ENCODE measurements at regions not wholly inside any gene's neighbourhood (a gene's known extent, or its start where the extent isn't known, plus 50 kb on each side); places are given as distances from the start of the nearest gene placed in this dataset.
"Not testable (repeated sequence)": the region's sequence is repeated elsewhere in the genome, so short reads cannot be mapped to it uniquely, and the experiment has no call there.

DNA sequence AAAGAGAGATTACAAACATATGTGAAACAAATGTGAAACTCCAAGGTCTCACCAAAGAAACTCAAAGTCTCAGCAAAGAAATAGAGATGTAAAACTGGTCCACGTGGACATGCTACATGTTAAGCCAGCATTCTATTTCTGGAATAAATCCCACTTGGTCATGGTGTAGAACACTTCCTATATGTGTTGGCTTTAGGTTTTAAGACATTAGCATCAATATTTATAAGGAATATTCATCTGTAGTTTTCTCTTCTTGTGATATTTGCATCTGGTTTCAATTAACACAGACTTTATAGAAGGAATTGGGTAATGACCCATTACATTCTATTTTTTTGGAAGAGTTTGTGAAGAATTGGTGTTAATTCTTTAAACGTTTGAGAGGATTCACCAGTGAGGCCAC is 133.1 kb downstream of the COPS8 start:
- DNase-seq = no peak

DNA sequence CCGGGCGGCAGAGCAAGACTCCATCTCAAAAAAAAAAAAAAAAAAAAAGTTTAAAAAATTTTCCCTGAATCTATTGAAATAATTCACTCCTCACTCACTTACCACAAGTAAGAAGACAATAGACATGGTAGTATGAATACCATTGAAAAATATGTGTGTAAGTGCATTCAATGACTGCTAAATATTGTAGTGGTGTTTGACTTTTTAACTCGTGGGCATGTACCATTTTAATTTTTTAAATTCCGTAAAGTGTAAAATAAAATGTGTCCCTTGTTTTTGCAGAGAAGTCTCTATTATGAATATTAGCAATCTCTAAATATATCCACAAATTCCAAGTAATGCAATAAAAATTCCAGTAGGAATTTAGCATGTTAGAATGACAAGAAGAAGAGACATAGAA is 134.1 kb downstream of the COPS8 start:
- no peak for DNase-seq

DNA sequence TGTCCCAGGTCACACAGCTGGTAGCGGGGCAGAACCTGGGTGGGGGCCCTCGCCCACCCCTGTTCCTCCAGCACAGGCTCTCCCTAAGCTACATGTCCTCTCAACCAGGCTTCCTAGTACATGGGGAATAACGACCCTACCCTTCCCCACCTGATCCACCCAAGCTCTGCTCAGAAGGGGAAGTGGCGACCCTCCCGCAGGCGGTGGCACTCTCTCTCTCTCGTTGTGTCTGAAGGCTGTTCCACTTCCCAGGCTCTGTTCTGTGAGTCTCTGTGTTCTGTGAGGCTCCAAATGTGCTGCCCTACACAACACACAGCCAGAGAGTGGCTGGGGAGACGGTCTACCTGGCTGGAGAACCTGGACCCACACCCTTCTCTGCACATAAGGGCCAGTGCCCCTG is 135.8 kb downstream of the COPS8 start:
- no peak for DNase-seq

DNA sequence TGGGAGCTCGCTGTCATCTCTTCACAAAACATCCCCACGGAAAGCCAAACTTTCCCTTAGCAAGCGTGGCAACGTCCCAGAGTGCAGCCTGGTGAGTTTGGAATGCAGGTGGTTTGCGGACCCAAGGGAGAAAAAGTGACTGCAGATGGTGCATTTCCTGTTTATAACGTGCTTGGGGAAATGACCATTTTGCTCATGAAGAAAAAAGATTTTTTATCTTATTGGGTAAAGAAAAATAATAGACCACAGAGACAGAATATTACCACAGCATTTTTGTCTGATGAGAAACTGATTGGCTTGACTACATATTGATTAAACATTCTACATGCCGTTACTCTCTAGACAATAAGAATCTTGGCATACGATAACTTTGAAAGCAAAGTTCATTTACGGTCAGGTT is 136.5 kb downstream of the COPS8 start:
- DNase-seq = no peak

DNA sequence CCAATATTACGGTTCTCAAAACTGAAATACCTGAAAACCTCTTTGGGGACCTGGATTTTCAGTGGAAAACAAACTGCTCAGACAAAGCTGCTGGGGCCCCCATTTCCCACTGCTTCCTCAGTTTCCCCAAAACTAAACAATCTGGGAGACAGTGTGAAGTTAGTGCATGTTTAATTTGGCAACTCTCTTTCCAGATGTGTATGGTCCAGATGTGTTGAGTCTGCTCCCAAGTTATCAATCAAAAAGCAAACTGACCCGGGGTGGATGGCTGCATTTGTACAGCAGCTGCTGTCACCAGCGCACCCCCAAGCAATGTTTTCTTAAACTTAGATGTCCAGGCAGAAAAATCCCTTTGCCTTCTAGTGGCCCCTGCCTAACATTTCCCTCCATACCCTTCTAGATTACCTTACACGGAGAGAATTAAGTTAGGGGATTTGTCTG is 136.9 kb downstream of the COPS8 start:
- no peak for DNase-seq

DNA sequence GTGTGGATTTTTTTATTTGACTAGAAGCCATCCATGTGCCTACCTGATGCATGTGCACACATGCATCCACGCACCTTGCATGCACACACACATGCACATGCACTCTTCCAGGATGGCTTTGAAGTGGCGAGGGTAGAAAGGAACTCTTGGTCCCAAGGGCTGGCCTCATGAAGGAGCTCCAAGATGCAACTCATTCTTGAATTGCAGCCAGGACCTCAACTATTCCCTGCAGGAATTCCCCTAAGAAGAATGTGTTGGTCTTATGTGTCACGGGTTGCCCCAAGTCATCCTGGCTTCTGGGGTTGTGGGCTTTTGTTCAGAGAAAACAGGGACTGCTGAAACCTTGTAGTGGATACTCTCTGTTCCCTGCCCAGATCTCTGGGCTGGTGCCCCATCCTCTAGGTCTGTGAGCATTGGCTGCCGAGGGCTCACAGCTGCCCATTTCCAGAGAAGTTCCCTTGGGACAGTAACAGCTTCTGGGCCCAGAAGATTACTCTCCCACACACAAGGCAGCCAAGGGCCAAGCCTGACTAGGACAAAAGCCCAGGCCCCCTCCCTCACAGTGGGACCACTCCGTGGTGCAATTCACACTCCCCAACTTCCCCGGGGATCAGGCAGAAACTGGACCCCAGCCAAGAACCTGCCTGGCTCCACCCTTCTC is 137.6 kb downstream of the COPS8 start:
- DNase-seq = no peak

DNA sequence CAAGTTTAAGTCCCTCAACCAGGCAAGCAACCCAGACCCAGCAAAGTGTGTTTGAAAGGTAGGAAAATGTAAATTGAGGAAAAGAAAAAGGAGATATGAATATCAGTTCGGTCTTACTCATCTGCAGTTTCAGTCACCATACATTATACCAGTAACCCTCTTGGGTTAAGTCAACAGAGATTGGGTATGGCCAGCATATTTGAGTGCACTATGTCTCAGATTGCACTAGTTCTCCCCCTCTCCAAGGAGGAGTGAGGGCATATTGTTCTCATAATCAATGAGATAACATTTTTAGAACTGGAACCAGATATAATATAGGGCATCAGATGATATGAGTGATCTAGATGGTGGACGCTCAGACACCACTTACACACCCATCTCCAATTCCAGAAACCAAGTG is 141.5 kb downstream of the COPS8 start:
- DNase-seq = no peak

DNA sequence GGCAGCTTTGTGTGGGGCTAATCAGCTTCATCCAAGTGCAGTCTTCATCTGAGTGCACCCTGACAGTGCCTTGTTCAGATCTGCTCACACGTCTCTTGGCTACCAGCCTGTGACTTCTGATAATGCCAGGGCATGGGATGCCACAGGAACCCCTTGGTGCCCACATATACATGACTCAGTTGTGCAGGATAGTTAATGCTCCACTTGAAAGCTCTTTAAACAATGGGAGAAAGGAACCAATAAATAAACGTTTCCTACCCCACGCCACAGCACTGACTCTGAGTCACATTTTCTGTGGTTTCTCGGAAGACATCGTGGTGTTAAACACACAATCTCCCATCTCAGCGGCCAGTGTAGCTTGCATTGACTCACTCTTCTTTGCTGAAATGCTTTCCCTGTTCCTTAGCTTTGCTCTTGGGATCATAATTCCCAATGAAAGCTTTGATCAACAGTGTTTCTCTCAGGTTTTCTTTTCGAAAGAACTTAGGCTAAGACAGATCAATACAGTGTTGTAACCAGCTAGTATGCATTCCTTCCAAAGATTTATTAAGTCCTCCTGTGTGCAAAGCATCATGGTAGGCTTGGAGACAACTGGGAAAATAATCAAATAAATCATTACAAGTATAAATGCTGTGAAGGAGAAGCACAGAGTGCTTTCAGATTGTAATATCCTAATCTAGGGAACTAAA is 142.0 kb downstream of the COPS8 start:
- DNase-seq = no peak

DNA sequence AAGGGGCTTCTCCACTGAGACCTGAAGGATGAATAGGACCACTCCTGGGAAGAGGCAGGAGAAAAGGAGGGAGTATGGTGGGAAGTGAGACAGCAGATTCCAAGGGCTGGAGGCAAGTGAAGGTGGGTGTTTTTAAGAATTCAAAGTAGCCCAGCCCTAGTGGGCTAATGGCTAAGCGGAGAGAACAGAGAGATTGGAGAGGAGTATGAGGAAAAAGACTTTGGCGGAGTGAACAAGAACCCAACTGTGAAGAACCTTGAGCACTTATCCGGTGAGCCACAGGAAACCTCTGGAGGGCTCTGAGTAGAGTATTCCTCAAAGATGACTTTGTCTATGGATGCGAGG is 142.6 kb downstream of the COPS8 start:
- no peak for DNase-seq

DNA sequence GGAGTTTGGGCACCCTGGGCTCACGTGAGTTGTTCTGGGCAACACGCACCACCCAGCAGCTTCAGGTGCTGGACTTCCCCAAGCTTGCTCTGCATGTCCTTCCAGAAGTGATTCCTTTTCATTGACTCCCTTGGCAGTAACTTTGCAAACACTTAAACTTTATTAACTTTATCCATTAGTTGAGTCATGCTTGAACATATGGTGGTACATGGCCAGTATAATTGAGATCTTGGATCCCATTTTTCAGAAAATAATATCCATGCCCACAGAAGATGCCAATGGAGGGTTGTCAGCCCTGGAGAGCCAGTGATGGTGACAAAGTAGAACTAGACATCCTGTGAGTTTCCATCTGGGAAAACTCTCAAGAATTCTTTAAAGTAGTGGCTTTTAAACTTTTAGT is 144.2 kb downstream of the COPS8 start:
- no peak for DNase-seq

DNA sequence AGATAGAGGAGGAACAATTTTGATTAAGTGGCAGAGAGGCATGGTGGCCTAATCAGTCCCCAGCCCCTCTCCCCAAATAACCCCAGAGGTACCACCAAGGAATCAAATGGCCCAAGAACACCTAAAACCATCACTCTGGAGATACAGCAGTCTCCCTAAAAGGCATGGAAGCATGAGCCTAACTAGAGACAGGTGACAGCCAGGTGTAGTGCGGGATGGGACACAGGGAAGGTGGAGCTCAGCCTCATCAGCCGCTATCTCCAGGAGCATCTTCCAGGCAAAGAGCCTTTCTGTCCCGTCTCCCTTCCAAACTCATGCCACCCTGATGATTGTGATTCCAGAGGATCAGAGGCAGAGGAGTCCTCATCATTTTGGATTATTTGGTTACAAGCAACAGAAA is 144.7 kb downstream of the COPS8 start:
- no peak for DNase-seq

DNA sequence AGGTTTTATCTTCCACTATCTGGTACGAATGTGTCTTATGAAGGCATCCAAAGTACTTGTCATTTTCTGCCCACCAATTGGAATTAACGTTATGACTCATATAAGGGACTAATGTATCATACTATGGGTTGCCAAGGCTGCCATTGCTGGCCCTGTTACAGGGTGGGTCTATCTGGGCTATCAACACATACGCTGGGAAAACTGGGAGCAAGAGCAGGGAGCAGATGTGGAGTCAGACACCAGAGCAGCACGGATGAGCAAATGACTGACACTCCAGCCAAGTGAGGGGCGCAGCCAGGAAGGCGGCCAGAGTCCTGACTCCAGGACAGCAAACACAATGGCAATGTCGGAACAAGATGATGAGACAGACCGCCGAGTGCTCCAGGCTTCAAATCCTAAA is 145.9 kb downstream of the COPS8 start:
- no peak for DNase-seq

DNA sequence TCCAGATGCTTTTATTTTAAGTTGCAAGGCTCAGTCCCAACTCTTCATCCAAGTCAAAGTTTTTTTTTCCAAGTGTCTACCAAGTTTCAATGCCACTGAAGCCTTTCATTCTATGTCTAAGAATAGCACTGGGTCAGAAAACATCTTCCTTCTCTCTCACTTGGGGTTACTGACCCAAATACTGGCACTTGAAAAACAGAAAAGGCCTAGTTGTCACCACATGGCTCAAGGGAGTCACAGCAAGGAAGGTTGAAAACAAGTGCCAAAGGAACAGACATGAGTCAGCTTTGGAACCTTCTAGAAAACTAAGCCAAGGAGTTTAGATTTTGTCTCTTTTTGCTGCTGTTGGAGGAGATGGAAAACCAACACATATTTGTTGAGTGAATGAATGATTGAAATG is 146.5 kb downstream of the COPS8 start:
- DNase-seq = no peak

DNA sequence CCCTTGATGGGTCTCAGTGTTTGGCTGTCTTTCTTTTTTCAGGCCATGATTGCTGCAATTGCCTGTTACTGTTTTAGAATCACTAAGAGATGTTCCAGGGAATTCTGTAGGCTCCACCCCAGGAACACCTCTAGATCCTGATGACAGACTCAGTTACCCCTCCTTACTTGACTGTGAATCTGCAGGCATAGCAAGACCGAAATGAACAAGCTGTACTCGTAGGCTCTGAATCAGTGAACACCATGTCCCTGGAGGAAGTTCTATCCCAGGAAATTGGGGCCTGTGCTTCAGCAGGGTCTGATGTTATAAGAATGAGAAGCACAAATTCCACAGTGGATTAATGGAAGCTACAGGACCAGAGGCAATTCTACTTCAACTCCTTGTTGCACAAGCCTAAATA is 148.6 kb downstream of the COPS8 start:
- no peak for DNase-seq

DNA sequence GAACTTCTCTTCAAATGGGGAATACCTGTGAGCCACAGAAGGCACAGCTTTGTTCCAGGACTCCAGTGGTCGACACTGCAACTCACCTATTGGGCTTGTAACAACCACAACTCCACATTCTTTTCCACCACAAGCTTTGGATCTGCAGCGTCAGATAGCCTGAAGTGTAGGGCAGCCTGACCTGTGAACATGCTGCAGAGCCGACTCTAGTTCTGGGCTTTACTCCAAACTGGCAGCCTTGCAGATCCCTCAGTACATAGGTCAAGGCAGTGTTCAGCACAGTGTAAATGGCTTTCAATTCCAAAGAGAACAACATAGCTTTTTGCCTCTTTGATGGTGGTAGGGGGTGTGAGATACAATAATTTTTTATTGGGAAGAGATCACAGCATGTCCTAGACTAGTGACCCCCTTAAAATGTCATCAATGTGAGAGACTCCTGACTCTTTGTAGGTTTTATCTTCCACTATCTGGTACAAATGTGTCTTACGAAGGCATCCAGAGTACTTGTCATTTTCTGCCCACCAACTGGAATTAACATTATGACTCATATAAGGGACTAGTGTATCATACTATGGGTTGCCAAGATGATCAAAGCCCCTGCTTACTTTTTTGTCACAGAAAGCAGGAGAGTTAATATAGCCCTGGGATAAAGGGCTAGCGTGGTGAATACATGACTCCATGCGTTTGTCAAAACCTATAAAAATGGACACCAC is 149.8 kb downstream of the COPS8 start:
- no peak for DNase-seq

DNA sequence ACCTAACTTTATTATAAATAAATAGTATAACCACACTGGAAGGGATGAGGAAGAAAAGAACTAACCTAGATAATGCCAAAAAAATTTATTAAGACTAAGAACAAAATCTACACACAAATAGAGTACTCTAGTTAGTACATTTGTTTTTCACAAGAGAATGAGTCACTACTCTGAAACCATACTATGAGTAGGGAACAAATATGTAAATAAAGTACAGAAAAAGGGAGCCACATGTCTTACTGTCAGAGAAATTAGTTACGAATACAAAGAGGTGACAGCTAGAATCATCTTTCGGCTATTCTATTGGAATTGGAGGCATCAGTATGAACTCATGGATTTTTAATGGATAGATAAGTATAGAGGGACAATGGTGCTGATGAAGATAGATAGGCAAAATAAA is 150.5 kb downstream of the COPS8 start:
- DNase-seq = no peak

DNA sequence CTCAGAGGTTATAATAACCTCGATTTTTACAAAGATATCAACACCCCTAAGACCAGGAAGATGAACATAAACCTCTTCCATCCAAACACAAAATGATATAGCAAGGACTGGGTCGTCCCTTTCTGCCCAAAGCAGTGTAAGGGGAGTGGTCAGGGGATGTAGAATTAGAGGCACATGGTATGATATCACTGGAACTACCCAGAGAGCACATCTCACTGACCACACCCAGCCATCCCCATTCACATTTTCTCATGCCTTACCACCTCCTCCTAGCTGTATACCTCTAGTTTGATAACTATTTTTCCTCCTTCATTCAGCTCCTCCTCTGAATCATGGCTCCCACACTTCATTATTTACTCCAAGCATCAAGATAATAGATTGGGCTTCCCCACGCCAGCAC is 152.6 kb downstream of the COPS8 start:
- no peak for DNase-seq

DNA sequence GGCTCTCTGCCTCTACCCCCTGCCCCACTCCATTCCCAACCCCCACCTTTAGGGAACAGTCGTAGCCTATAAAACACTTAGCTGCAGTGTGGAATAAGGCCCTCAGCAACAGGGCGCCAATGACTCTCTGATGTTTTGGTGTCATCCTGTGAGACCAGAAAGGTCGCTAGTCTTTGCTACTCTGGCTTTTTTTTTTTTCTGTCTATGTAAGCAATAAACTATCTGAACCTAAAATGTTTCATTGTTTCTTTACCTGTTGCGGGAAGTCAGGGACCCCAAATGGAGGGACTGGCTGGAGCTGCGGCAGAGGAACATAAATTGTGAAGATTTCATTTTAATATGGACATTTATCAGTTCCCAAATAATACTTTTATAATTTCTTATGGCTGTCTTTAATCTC is 154.6 kb downstream of the COPS8 start:
- DNase-seq = no peak

DNA sequence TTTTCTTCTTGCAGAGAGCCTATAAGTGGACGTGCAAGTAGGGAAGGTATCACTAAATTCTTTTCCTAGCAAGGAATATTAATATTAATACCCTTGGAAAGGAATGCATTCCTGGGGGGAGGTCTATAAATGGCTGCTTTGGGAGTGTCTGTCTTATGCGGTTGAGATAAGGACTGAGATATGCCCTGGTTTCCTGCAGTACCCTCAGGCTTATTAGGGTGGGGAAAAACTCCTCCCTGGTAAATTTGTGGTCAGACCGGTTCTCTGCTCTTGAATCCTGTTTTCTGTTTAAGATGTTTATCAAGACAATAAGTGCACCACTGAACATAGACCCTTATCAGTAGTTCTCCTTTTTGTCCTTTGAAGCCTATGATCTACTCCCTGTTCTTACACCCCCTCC is 155.2 kb downstream of the COPS8 start:
- DNase-seq = not testable (repeated sequence)

DNA sequence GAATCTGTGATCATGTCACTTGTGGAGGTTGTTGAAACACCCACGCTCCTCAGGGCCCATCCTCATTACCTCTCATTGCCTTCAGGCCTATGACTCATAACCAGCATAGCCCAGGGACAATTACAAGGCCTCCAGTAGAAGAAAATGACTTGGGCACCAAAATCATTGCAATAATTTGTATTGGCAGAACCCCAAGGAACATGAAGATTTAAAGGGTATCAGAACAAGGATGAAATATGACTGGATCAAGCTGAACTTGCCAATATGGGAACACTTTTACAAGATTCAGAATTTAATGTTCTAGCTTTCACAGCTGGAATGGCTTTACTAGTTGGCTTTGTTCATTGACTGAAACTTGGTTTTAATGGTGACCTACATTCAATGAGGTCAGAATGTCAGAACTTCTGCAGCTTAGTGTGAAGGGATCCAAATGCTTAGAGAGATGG is 156.4 kb downstream of the COPS8 start:
- no peak for DNase-seq

DNA sequence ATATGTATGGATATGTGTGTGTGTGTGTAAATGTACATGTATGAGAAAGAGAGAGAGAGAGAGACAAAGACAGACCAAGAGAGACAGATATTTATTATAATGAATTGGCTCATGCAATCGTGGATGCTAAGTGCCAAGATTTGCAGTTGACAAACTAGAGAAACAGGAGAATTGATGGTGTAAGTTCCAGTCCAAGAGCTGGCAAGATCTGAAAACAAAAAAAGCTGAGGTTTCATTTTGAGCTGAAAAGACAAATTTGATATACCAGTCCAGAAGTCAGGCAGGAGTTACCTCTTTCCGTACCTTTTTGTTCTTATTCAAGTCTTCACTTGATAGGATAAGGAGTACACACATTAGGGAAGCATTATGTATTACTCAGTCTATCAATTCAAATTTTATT is 157.8 kb downstream of the COPS8 start:
- DNase-seq = no peak

DNA sequence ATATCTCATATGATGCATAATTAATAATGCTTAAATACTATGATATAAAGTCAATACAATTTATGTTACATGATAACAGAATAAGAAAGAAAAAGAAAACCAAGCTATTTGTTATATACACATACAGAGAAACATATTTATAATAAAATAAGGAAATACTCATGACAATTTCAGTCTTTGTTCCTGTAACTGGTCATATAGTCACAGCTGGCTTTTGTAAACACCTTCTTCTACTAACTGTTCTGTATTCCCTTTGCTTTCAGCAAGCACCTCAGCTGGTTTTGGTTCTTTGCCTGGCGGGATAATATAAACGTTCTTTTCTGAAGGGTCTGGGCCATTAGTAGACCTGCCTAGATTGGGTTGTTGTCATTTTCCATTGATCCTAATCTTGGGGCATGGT is 158.5 kb downstream of the COPS8 start:
- DNase-seq = no peak

DNA sequence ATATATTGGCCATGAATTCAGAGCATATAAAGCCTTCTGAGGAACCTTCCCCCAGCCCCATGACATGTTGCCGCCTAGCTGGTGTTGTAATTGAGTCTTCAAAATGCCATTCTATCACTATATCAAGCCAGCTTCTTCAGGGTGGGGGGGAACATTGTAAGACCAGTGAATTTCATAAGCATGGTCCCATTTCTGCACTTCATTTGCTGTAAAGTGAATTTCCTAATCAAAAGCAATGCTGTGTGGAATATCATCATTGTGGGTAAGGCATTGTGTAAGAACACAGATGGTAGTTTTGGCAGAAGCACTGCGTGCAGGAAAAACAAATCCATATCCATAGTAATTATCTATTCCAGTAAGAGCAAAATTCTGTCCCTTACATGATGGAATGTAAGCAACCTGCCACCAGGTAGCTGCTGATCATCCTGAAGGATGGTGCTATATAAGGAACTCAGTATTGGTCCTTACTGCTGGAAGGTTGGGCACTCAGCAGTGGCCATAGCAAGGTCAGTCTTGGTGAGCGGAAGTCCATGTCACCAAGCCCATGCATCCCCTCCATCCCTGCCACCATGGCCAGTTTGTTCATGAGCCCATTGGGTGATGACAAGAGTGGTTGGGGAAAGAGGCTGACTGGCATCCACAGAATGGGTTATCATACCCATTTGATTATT is 159.4 kb downstream of the COPS8 start:
- no peak for DNase-seq

DNA sequence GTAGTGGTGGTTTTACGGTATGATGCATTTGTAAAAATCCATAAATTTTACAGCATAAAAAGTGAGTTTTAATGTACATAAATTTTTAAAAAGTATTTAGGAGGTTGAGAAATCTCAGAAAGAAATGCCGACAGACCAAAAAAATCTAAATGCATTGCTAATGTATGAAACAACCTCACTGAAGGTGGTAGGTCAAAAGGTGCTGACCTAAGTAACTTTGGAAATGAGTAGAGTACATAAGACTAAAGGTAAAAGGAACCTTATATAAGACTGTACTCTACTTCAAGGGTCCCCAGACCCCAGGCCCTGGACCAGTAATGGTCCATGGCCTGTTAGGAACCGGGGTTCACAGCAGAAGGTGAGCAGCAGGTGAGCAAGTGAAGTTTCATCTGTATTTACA is 163.4 kb downstream of the COL6A3 start:
- no peak for DNase-seq

Measured in stimulated activated CD4-positive, alpha-beta T cell treated with anti-CD3 and anti-CD28 coated beads, Interleukin-4, amount 100 ng/mL, for 4 hours (primary cell).